Small intestine (tissue), 7 donors: ENCODE measurements at regions not wholly inside any gene's neighbourhood (a gene's known extent, or its start where the extent isn't known, plus 50 kb on each side); places are given as distances from the start of the nearest gene placed in this dataset.
A peak's percentile ranks its signal among the peaks of the same experiment; 100 is the strongest.

Experiments
- DNase-seq, 2 donors: peaks; one replicate each; pipeline versions ENCODE4 v3.0.0 to v3.0.0-alpha.2; 2013
- FAIRE-seq: peaks from 2 replicates; lab custom pipeline; 2012; peaks lifted over from hg19 to GRCh38; lab: Jason Lieb, UNC
- H3K27ac ChIP-seq, 3 donors: one replicate each; pipeline ENCODE4 v1.5.1; 2013; ENCODE audit warnings: low read length in 2 of 3, mild to moderate bottlenecking in 2 of 3, control low read depth in 1 of 3, inconsistent platforms in 1 of 3, low read depth in 1 of 3, moderate library complexity in 1 of 3
- H3K27me3 ChIP-seq, 3 donors: one replicate each; pipeline ENCODE4 v1.6.1; 2013; ENCODE audit warnings: low read length in 3 of 3, inconsistent platforms in 1 of 3; ENCODE audit not compliant: control insufficient read depth in 3 of 3, insufficient read depth in 3 of 3
- H3K36me3 ChIP-seq, 3 donors: one replicate each; pipeline ENCODE4 v1.6.1; 2013; ENCODE audit warnings: low read length in 3 of 3, inconsistent platforms in 1 of 3, low read depth in 1 of 3, mild to moderate bottlenecking in 1 of 3, moderate library complexity in 1 of 3; ENCODE audit not compliant: control insufficient read depth in 3 of 3, insufficient read depth in 2 of 3
- H3K4me1 ChIP-seq, 3 donors: one replicate each; pipeline ENCODE4 v1.6.1; 2013; ENCODE audit warnings: low read length in 2 of 3, inconsistent platforms in 1 of 3, low read depth in 1 of 3, mild to moderate bottlenecking in 1 of 3, moderate library complexity in 1 of 3; ENCODE audit not compliant: control insufficient read depth in 3 of 3, insufficient read depth in 2 of 3
- H3K4me3 ChIP-seq, 3 donors: one replicate each; pipeline ENCODE4 v1.5.1; 2013; ENCODE audit warnings: low read length in 3 of 3, control low read depth in 1 of 3, inconsistent platforms in 1 of 3, low read depth in 1 of 3, mild to moderate bottlenecking in 1 of 3, moderate library complexity in 1 of 3
- H3K9me3 ChIP-seq, 2 donors: one replicate each; pipeline ENCODE4 v1.6.1; 2013; ENCODE audit warnings: low read depth in 1 of 2, low read length in 1 of 2; ENCODE audit not compliant: control insufficient read depth in 2 of 2, insufficient read depth in 1 of 2
- whole genome bisulfite sequencing, 3 donors: extraction: QIAGEN DNeasy Blood & Tissue Kit; methylation state at CpG; one replicate each; pipeline ENCODE4 v1.1.7; 2013; 5-methylcytosine and 5-hydroxymethylcytosine counted together
- donor health status: healthy with polysubstance abuse.
- donor health status: control.
- donor health status: control.
- donor health status: Bipolar disorder and iron deficiency.
- donor health status: healthy.

DNA sequence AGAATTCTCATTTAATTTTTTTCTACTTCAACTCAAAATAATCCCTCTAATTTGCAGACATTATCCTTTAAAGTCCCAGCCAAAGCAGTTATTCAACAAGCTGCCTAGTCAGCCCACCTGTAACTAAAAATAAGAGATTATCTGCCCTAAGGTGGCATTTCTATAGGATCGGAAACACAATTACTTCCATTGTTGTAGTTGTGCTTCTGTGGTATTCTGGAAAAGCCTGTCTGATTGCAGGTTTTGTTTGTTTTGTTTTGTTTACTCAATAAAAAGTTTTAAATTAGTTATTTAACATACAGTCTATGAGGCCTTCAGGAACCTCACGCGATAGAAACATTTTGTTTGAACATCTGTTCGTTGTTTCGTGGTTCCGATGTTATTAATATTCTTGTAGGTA is 101.0 kb downstream of the ZIC5 start:
- no peak for FAIRE-seq
- 91 to 94% (median 93%) methylated on average over 6 of the region's 6 CpGs for WGBS, 3 donors
- Histone ChIP-seq H3K9me3 (no peaks in the 10 kb centered on the region), H3K27ac (no peak overlapping the region), H3K4me1 (no peaks in the 10 kb centered on the region), H3K4me3 (no peak overlapping the region), H3K27me3 (no peaks in the 10 kb centered on the region), H3K36me3 (peaks cover 0 to 5% (median 0%) of the 10 kb centered on the region in 3 donors)
- DNase-seq: no peak

DNA sequence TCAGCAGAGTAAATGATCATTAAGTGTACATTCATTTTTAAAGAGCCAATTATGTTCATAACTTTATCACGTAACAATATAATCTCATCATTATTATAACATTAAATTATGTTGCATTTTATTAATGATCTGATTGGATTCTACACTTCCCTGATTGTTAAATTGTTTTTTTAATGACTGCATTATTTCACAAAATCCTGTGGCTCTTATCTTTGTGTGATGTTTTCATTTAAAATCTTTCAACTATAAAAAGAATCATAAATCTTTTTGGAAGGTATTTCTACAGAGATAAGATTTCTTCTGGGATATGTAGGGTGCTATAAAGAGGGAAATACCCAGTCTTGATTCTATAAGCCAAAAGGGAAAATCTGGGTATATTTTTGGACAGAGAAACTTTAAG is 101.7 kb downstream of the ZIC5 start:
- peak; percentile 79 for FAIRE-seq
- Histone ChIP-seq H3K27ac (no peak overlapping the region), H3K27me3 (no peaks in the 10 kb centered on the region), H3K36me3 (peaks cover 0 to 5% (median 0%) of the 10 kb centered on the region in 3 donors), H3K4me3 (no peak overlapping the region), H3K9me3 (no peaks in the 10 kb centered on the region), H3K4me1 (no peaks in the 10 kb centered on the region)
- DNase-seq: no peak
- 48 to 81% (median 75%) methylated on average over 1 of the region's 1 CpG for WGBS, 3 donors

DNA sequence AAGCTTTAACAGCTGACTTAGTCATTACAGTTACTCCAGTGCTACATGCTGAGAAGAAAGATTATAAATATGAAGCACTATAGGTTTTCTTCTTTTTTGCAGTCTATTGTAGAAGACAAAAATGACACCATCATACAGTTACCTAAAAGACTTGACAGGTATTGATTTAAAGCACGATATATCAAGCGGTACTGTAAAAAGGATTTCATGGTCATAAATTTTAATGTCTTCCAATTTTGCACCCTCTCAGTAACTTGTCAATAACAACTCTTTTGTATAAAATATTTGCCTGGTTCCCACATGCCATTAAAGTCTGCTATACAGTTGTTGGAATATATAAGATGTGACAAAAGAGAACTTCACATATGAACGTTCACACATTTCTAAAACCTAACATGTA is 102.8 kb downstream of the ZIC5 start:
- H3K27ac ChIP-seq: no peak overlapping the region
- DNase-seq (no peak), FAIRE-seq (no peak)
- H3K27me3 ChIP-seq: no peaks in the 10 kb centered on the region
- H3K36me3 ChIP-seq: peaks cover 0 to 5% (median 0%) of the 10 kb centered on the region in 3 donors
- H3K9me3 ChIP-seq: no peaks in the 10 kb centered on the region
- H3K4me3 ChIP-seq: no peak overlapping the region
- WGBS, 3 donors: 88 to 94% (median 93%) methylated on average over 3 of the region's 3 CpGs
- no peaks in the 10 kb centered on the region for H3K4me1 ChIP-seq

DNA sequence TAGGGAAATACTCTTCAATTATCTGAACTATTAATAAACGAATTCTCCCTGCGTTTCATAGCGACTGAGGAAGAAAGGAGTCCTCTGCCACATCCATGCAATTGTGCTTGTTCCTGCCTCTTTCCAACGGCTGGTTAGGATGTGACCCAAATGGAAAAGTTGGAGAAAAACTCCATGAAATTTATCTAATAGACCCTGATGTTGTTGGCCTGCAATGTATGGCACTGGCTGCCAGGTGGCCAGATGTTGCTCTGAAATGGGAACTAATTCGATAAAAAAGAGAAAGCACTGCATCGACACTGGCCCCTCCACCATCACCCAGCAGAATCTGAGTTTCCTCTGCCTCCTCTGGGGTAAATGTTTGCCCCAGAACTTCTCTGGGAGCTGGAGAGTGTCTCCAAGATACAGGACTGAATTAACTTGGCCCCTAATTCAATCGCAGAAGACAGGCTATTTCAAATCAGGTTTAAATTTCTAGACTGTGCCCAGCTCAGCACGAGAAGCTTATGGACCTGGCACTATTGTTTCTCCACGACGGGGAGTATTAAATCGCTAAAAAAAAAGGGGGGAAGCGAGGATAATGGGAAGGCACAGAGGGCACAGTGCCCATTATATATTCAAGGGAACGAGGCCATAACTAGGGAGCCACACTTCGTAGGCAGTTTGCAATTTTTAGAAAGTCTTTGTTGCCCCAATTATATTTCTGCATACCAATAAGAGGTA is 103.9 kb downstream of the ZIC5 start:
- FAIRE-seq (no peak), DNase-seq (no peak)
- no peaks in the 10 kb centered on the region for H3K4me1 ChIP-seq
- no peaks in the 10 kb centered on the region for H3K27me3 ChIP-seq
- WGBS, 3 donors: 92 to 95% (median 92%) methylated on average over 14 of the region's 14 CpGs
- H3K27ac ChIP-seq: no peak overlapping the region
- H3K4me3 ChIP-seq: no peak overlapping the region
- H3K9me3 ChIP-seq: no peaks in the 10 kb centered on the region
- H3K36me3 ChIP-seq: peaks cover 0 to 5% (median 0%) of the 10 kb centered on the region in 3 donors

DNA sequence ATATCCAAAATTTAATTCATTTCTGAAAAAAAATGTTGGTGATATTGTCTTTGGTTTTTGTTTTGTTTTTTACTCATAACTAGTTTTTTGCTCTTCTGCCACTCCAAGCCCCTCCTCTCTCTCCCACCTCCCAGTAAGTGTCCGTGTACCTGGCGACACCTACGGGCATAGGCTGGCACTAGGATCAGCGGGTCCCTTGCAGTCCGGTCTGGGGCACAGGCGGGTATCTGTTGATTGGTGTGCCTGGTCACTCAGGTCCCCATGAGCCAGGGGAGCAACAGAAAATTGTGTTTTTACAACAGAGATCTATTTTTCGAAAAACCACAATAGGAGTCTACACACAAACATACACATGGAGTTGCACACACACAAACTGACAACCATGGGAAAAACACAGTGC is 104.8 kb downstream of the ZIC5 start:
- no peak for DNase-seq
- 95 to 97% (median 95%) methylated on average over 7 of the region's 7 CpGs for WGBS, 3 donors

DNA sequence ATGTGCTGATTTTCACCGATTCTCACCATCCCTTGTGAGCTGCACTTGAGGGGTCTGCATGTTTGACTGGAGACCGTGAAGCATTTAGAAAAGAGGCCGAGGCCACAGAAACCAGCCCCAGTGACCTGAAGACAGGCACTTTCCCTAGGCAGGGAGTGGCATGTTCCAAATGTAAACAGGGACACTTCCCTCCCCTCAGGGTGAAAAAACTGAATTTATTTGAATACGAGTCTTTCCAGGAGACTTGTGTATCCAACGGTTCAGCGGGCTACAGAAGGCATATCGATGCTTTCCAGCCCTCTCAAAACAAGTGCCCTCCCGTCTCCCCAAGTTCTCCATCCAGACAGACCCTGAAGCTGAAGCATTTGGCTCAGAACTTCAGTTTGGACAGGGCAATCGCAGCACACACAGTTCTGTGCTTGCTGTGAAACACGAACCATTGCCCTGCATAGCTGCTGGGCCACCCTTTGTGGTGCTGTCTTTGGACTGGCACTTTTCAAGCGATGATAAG is 106.1 kb downstream of the ZIC5 start:
- H3K4me1 ChIP-seq: no peaks in the 10 kb centered on the region
- no peaks in the 10 kb centered on the region for H3K9me3 ChIP-seq
- peaks cover 0 to 3% (median 0%) of the 10 kb centered on the region in 3 donors for H3K36me3 ChIP-seq
- DNase-seq (no peak), FAIRE-seq (no peak)
- no peak overlapping the region for H3K4me3 ChIP-seq
- no peak overlapping the region for H3K27ac ChIP-seq
- H3K27me3 ChIP-seq: no peaks in the 10 kb centered on the region
- WGBS, 3 donors: 89 to 97% (median 94%) methylated on average over 11 of the region's 11 CpGs

More for the DNA sequence above, 104.8 kb downstream of the ZIC5 start:
- peaks cover 0 to 3% (median 0%) of the 10 kb centered on the region in 3 donors for H3K36me3 ChIP-seq
- no peaks in the 10 kb centered on the region for H3K9me3 ChIP-seq
- no peaks in the 10 kb centered on the region for H3K27me3 ChIP-seq
- no peak overlapping the region for H3K27ac ChIP-seq
- H3K4me3 ChIP-seq: no peak overlapping the region
- H3K4me1 ChIP-seq: no peaks in the 10 kb centered on the region
- FAIRE-seq: no peak

DNA sequence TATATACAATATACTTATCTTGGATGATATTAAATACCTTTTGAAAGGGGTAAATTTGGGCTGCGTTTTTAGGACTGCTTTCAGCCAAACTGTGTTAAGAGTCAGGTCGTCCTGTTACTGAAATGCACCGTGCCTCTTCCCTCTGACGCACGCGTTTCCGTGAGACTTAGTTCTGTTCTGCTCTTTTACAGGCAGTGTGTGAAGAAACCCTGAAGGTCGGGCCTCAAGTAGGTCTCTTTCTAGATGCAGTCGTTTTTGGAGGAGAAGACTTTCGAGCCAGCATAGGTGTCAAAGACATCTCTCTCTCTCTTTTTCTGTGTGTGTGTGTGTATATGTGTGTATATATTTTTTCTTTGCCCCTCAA is 107.0 kb downstream of the ZIC5 start:
- peaks cover 0 to 5% (median 0%) of the 10 kb centered on the region in 3 donors for H3K36me3 ChIP-seq
- no peak overlapping the region for H3K4me3 ChIP-seq
- DNase-seq (no peak), FAIRE-seq (no peak)
- H3K4me1 ChIP-seq: no peaks in the 10 kb centered on the region
- no peaks in the 10 kb centered on the region for H3K9me3 ChIP-seq
- WGBS, 3 donors: 82 to 90% (median 87%) methylated on average over 10 of the region's 10 CpGs
- no peaks in the 10 kb centered on the region for H3K27me3 ChIP-seq
- H3K27ac ChIP-seq: no peak overlapping the region

DNA sequence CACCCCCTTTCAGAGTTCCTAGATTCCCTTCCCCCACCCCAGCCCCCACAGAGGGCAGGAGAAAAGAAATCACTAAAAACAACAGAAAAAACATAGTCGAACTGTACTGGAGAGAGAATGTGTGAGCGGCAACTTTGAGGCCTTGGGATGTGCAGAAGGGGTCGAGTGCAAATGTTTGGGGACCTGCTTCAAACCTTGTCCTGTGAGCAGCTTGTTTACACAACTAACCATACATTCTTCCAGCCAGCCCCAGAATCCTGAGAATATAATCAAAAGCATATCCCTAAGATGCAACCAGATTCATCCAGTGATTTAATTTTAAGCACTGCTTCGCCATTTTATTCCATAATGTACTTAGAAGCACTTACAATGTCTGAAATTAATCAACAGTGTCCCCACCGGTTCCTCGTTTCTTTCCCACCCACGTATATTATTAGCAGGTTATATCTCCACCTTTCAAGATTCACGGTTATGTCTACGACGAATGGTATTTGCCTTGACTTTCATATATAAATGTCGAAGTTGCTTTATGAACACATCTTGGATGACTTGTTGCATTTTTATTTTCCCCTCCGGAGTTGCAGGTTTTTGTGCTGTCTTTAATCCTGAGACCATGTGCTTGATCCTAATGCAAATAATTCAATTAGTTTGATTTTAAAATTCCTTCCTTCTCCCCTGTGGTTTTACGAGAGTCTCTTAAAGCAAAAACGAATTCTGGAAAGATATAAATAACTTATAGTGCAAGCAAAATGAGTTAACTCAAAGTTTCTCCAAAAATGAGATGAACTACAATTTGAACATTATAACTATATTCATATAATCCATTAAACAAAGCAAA is 107.6 kb downstream of the ZIC5 start:
- Histone ChIP-seq H3K9me3 (no peaks in the 10 kb centered on the region), H3K27me3 (no peaks in the 10 kb centered on the region), H3K4me3 (no peak overlapping the region), H3K36me3 (peaks cover 0 to 5% (median under 1%) of the 10 kb centered on the region in 3 donors), H3K4me1 (no peaks in the 10 kb centered on the region), H3K27ac (no peak overlapping the region)
- FAIRE-seq: no peak
- WGBS, 3 donors: 89 to 96% (median 93%) methylated on average over 14 of the region's 14 CpGs
- DNase-seq: no peak
